Left renal pelvis (tissue), 4 donors: ENCODE measurements at regions not wholly inside any gene's neighbourhood (a gene's known extent, or its start where the extent isn't known, plus 50 kb on each side); places are given as distances from the start of the nearest gene placed in this dataset.

Experiments
- DNase-seq, 4 donors: peaks; one replicate each; pipeline ENCODE4 v3.0.0-alpha.2; 2013; ENCODE audit warnings: low read depth in 4 of 4, low spot score in 3 of 4

- no peak for DNase-seq
Measured at GRCh38 chr10:44435196-44435595, 50.3 kb upstream of the CXCL12 start.

- DNase-seq: no peak
Measured at GRCh38 chr10:44436240-44436639, 51.3 kb upstream of the CXCL12 start.

GRCh38 chr10:44437840-44438511, 53.1 kb upstream of the CXCL12 start:
- no peak for DNase-seq

DNA sequence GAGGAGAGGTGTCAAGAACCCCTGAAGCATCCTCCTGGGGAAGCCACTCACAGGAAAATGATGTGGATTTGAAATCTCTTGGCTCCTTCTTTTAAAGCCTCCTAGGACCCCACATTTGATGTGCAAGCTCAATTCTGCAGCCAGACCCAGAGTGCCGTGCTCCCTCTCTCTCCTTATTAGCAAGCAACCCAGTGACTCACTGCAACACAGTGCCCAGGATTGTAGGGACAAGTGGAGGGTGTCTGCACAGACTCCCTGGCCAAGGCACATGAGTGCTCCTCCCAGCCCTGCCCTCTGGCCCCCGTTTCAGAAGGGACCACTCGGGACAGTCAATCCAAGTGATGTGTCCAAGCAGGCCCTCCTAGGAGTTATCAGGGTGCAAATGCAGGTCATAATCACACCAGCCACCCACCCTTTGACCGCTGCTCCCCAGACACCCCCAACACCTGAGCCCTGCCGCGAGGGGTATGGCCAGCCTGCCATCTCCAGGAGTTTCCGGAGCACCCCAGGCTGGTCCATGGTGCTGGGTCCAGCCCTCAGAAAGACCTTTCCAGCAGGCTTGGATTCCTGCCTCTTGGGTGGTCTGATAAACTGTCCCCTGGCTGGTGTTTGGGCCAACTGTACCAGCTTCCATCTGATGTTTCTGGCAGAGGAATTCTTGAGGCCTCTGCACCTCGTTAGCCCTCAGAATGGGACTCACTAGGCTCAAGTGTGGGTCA, 54.5 kb upstream of the CXCL12 start:
- DNase-seq: no peak

GRCh38 chr10:44439958-44440244, 55.0 kb upstream of the CXCL12 start:
- no peak for DNase-seq

- no peak for DNase-seq
Measured at GRCh38 chr10:44457259-44457658, 72.4 kb upstream of the CXCL12 start.

GRCh38 chr10:44458671-44459413, 73.9 kb upstream of the CXCL12 start:
- no peak for DNase-seq

GRCh38 chr10:44459671-44460070, 74.8 kb upstream of the CXCL12 start:
- no peak for DNase-seq

DNA sequence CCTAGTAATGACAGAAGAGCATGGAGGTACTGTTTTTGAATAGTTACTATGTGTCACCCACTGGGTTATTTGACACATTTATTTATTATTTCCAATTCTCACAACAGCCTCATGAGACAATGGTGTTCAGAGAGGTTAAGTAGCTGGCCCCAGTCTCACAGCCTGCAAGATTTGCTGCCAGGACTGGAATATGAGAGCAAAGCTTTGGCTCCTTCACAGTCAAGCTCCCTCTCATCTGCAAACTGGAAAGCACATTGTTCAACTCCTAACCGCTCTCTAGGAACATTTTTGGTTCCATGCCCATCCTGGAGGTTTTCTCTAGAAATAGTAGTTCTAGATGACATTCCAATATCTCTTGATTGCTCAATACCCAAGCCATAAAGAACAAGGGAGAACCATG, 75.5 kb upstream of the CXCL12 start:
- DNase-seq: no peak

DNA sequence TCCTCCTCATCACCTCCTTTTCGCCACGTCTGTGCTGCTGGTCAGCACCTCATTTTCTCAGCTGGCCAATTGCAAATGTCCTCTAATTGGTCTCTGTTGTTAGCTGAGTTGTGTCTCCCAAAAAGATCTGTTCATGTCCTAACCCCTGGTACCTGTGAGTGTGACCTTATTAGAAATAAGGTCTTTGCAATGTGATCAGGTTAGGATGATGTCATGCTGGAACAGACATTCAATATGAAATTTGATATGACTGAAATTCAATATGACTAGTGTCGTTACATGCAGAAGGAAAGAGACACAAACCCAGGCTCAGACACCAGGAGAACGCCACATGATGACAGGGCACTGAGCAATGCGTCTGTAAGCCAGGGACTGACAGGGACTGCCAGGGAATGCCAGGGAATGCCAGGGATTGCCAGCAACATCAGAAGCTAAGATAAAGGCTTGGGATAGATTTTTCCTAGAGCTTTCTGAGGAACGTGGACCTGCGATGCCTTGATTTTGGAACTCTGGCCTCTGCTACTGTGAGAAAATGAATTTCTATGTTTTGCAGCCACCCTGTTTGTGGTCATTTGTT, 77.5 kb upstream of the CXCL12 start:
- no peak for DNase-seq

- no peak for DNase-seq
Measured at GRCh38 chr10:44463511-44464121, 78.7 kb upstream of the CXCL12 start.

DNA sequence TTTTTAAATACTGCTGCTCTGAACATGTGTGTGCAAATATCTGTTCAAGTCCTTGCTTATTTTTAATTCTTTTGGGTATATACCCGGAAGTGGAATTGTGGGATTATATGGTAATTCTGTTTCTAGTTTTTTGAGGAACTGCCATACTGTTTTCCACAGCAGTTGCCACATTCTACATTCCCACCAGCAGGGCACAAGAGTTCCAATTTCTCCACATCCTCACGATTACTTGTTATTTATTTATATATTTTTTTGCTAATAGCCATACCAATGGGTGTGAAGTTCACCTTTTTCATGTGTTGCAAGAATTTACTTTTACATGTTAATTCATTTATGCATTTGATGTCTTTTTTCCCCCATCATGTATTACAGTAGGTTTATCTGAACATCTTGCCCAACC, 79.6 kb upstream of the CXCL12 start:
- no peak for DNase-seq

GRCh38 chr10:44465401-44466115, 80.7 kb upstream of the CXCL12 start:
- DNase-seq: no peak

- no peak for DNase-seq
Measured at GRCh38 chr10:44466236-44466635, 81.3 kb upstream of the CXCL12 start.

GRCh38 chr10:44467090-44467489, 82.2 kb upstream of the CXCL12 start:
- no peak for DNase-seq

- DNase-seq: no peak
Measured at GRCh38 chr10:44467900-44468299, 83.0 kb upstream of the CXCL12 start.

DNA sequence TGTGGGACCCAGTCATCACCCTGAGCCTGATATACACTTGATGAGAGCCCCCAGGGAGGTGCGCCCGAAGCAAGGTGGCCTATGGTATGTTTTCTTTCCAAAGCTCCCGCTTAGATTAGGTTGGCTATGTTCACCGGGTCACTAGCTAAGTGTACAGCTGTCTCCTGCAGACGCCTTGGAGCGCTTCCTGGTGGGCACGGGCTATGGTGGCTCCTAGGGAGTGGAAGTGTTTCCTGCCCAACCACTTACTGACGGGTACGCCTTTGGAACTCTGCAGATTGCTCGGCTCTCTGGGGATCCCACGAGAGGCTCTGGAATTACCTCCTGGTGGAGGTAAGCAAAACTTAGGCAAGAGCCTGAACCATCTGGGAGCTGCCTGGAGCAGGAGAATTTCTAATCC, 83.6 kb upstream of the CXCL12 start:
- no peak for DNase-seq

- DNase-seq: no peak
Measured at GRCh38 chr10:44468965-44469364, 84.1 kb upstream of the CXCL12 start.

- DNase-seq: peak in 2 of 4 donors; percentile 26 to 29
Measured at GRCh38 chr10:44470784-44471183, 85.9 kb upstream of the CXCL12 start.

GRCh38 chr10:44471410-44471809, 86.5 kb upstream of the CXCL12 start:
- no peak for DNase-seq

DNA sequence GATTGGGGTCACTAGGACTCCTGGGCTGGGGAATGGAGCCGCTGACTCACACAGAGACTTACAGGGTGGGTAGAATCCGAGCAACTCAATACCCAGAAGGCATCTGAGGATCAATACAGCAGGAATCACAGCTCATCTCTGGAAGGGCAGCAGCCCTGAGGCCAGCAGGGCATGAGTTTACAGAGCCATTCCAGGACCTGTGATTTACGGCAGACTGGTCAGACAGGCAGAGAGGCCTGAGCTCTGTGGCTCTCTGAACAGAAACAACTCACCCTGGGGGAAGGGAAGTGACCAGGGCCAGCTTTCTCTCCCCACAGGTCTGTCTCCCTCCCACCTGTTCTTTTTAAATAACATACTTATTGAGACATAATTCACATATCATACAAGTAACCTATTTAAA, 88.2 kb upstream of the CXCL12 start:
- no peak for DNase-seq
